ENCODE measurements at regions not wholly inside any gene's neighbourhood (a gene's known extent, or its start where the extent isn't known, plus 50 kb on each side); places are given as distances from the start of the nearest gene placed in this dataset.

DNA sequence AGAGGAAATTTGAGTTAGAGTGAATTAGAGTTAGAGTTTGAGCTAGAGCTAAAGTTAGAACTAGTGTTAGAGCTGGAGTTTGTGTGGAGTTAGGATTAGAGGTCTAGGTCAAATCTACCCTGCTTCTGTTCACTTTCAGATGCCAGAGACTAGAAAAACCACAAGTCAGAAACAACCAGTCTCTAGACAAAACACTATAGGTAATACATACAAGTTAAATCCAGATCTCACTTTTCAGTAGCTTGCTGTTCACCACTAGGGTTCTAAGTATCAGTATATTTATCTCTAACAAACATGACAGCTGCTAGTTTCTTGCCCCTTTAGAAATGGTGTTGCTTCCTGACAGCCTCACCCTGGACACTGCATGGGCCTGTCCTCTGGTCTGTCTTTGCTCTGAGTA is 300.7 kb downstream of the ARAP2 start:
- no peaks in the 10 kb centered on the region for H3K9me3 Mint-ChIP-seq
- no peak for ATAC-seq (ENCODE audit: poor library complexity)
- no peaks in the 10 kb centered on the region for H3K36me3 Mint-ChIP-seq (ENCODE audit: low read depth)
- DNase-seq: no peak
- H3K27ac ChIP-seq (ENCODE audit: low read depth in 1 of 2, low read length in 2 of 2): no peak overlapping the region
- ChIA-PET POLR2A (no interaction called here), CTCF (no interaction called here)
- no peaks in the 10 kb centered on the region for H3K4me1 ChIP-seq (ENCODE audit: insufficient read depth, low read length)
- TF ChIP-seq CTCF (IDR thresholded peaks at IDR 0.05): no peak
- no peaks in the 10 kb centered on the region for H3K36me3 ChIP-seq (ENCODE audit: insufficient read depth, low read length)
- peaks cover 4% of the 10 kb centered on the region for H3K27me3 Mint-ChIP-seq
- H3K27me3 ChIP-seq (ENCODE audit: control insufficient read depth in 1 of 2, insufficient read depth in 2 of 2, low read length in 2 of 2): no peaks in the 10 kb centered on the region
- H3K4me3 Mint-ChIP-seq: no peak overlapping the region
- H3K4me1 Mint-ChIP-seq (ENCODE audit: low read depth): no peaks in the 10 kb centered on the region
- no peak overlapping the region for H3K4me3 ChIP-seq (ENCODE audit: low read length)
- intact Hi-C loops (cut with DNase I, micrococcal nuclease): no loop called here
- H3K27ac Mint-ChIP-seq: no peak overlapping the region
- no peaks in the 10 kb centered on the region for H3K9me3 ChIP-seq (ENCODE audit: control insufficient read depth in 1 of 2, insufficient read depth in 1 of 2, low read length in 2 of 2)

DNA sequence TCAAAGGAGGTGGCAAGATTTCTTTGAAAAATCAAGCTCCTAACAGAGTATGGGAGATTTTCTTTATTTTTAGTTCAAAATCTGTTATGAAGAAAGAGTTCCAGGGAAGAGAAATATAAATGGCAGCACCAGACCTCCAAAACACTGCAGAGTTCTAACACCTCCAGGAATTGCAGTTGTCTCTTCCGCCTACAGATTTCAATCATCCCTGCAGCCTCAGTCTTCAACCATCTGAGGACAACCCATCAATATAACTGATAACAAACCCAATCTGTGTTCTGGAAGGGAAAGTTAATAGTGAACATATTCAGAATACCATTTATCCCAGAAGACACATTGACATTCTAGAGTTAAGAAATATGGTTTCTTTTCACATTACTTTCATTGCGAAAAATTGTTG is 296.1 kb downstream of the ARAP2 start:
- H3K36me3 ChIP-seq (ENCODE audit: insufficient read depth, low read length): no peaks in the 10 kb centered on the region
- H3K9me3 Mint-ChIP-seq: peaks cover 9% of the 10 kb centered on the region
- intact Hi-C loops (cut with DNase I, micrococcal nuclease): no loop called here
- ChIA-PET CTCF (no interaction called here), POLR2A (no interaction called here)
- no peak overlapping the region for H3K4me3 ChIP-seq (ENCODE audit: low read length)
- H3K9me3 ChIP-seq (ENCODE audit: control insufficient read depth in 1 of 2, insufficient read depth in 1 of 2, low read length in 2 of 2): peaks cover 7 to 13% of the 10 kb centered on the region in 2 experiments
- H3K27me3 Mint-ChIP-seq: no peaks in the 10 kb centered on the region
- H3K27me3 ChIP-seq (ENCODE audit: control insufficient read depth in 1 of 2, insufficient read depth in 2 of 2, low read length in 2 of 2): no peaks in the 10 kb centered on the region
- no peaks in the 10 kb centered on the region for H3K4me1 ChIP-seq (ENCODE audit: insufficient read depth, low read length)
- H3K27ac Mint-ChIP-seq: no peak overlapping the region
- no peak overlapping the region for H3K4me3 Mint-ChIP-seq
- DNase-seq: no peak
- no peaks in the 10 kb centered on the region for H3K4me1 Mint-ChIP-seq (ENCODE audit: low read depth)
- H3K27ac ChIP-seq (ENCODE audit: low read depth in 1 of 2, low read length in 2 of 2): no peak overlapping the region
- no peaks in the 10 kb centered on the region for H3K36me3 Mint-ChIP-seq (ENCODE audit: low read depth)
- no peak for ATAC-seq (ENCODE audit: poor library complexity)
- no peak for TF ChIP-seq CTCF (IDR thresholded peaks at IDR 0.05)

- H3K36me3 Mint-ChIP-seq (ENCODE audit: low read depth): no peaks in the 10 kb centered on the region
- H3K4me3 ChIP-seq (ENCODE audit: low read length): no peak overlapping the region
- no peaks in the 10 kb centered on the region for H3K4me1 ChIP-seq (ENCODE audit: insufficient read depth, low read length)
- ChIA-PET CTCF (no interaction called here), POLR2A (no interaction called here)
- peaks cover 23% of the 10 kb centered on the region for H3K9me3 Mint-ChIP-seq
- no peak for ATAC-seq (ENCODE audit: poor library complexity)
- H3K27ac ChIP-seq (ENCODE audit: low read depth in 1 of 2, low read length in 2 of 2): no peak overlapping the region
- no peak for DNase-seq
- H3K36me3 ChIP-seq (ENCODE audit: insufficient read depth, low read length): no peaks in the 10 kb centered on the region
- H3K27me3 Mint-ChIP-seq: no peaks in the 10 kb centered on the region
- intact Hi-C loops (cut with DNase I, micrococcal nuclease): no loop called here
- no peak for TF ChIP-seq CTCF (IDR thresholded peaks at IDR 0.05)
- H3K9me3 ChIP-seq (ENCODE audit: control insufficient read depth in 1 of 2, insufficient read depth in 1 of 2, low read length in 2 of 2): peaks cover 9 to 13% of the 10 kb centered on the region in 2 experiments
- H3K27me3 ChIP-seq (ENCODE audit: control insufficient read depth in 1 of 2, insufficient read depth in 2 of 2, low read length in 2 of 2): no peaks in the 10 kb centered on the region
- H3K4me1 Mint-ChIP-seq (ENCODE audit: low read depth): no peaks in the 10 kb centered on the region
- no peak overlapping the region for H3K27ac Mint-ChIP-seq
- H3K4me3 Mint-ChIP-seq: no peak overlapping the region
Observed at GRCh38 chr4:35950442-35950841, 293.9 kb downstream of the ARAP2 start.
